ENCODE measurements at regions not wholly inside any gene's neighbourhood (a gene's known extent, or its start where the extent isn't known, plus 50 kb on each side); places are given as distances from the start of the nearest gene placed in this dataset.

- no peak for TF ChIP-seq CTCF (IDR thresholded peaks at IDR 0.05; ENCODE audit: partially characterized antibody, unreplicated experiment)
- Mint-ChIP-seq H3K36me3 (ENCODE audit: unreplicated experiment) (no peaks in the 10 kb centered on the region), H3K27me3 (ENCODE audit: unreplicated experiment) (no peaks in the 10 kb centered on the region), H3K27ac (ENCODE audit: unreplicated experiment) (no peak overlapping the region), H3K4me3 (ENCODE audit: unreplicated experiment) (no peak overlapping the region), H3K4me1 (ENCODE audit: low read depth, unreplicated experiment) (no peaks in the 10 kb centered on the region), H3K9me3 (ENCODE audit: unreplicated experiment) (no peaks in the 10 kb centered on the region)
- DNase-seq, result no peak
These were observed 903.7 kb upstream of the ADGRL3 start for GRCh38 chr4:60296386-60296785.

GRCh38 chr4:60313611-60314178 lies 886.4 kb upstream of the ADGRL3 start:
- H3K4me1 Mint-ChIP-seq (ENCODE audit: low read depth, unreplicated experiment), result no peaks in the 10 kb centered on the region
- H3K27me3 Mint-ChIP-seq (ENCODE audit: unreplicated experiment), result no peaks in the 10 kb centered on the region
- no peak overlapping the region for H3K4me3 Mint-ChIP-seq (ENCODE audit: unreplicated experiment)
- H3K9me3 Mint-ChIP-seq (ENCODE audit: unreplicated experiment), result no peaks in the 10 kb centered on the region
- no peaks in the 10 kb centered on the region for H3K36me3 Mint-ChIP-seq (ENCODE audit: unreplicated experiment)
- H3K27ac Mint-ChIP-seq (ENCODE audit: unreplicated experiment), result no peak overlapping the region
- no peak for DNase-seq
- no peak for TF ChIP-seq CTCF (IDR thresholded peaks at IDR 0.05; ENCODE audit: partially characterized antibody, unreplicated experiment)

- Mint-ChIP-seq H3K4me3 (ENCODE audit: unreplicated experiment) (no peak overlapping the region), H3K27me3 (ENCODE audit: unreplicated experiment) (no peaks in the 10 kb centered on the region), H3K4me1 (ENCODE audit: low read depth, unreplicated experiment) (no peaks in the 10 kb centered on the region), H3K36me3 (ENCODE audit: unreplicated experiment) (no peaks in the 10 kb centered on the region), H3K9me3 (ENCODE audit: unreplicated experiment) (no peaks in the 10 kb centered on the region), H3K27ac (ENCODE audit: unreplicated experiment) (no peak overlapping the region)
- TF ChIP-seq CTCF (IDR thresholded peaks at IDR 0.05; ENCODE audit: partially characterized antibody, unreplicated experiment), result no peak
- DNase-seq, result no peak
These were observed 885.7 kb upstream of the ADGRL3 start for GRCh38 chr4:60314416-60314815.

GRCh38 chr4:60315586-60315985 lies 884.5 kb upstream of the ADGRL3 start:
- no peak for DNase-seq
- Mint-ChIP-seq H3K9me3 (ENCODE audit: unreplicated experiment) (no peaks in the 10 kb centered on the region), H3K36me3 (ENCODE audit: unreplicated experiment) (no peaks in the 10 kb centered on the region), H3K4me3 (ENCODE audit: unreplicated experiment) (no peak overlapping the region), H3K4me1 (ENCODE audit: low read depth, unreplicated experiment) (no peaks in the 10 kb centered on the region), H3K27me3 (ENCODE audit: unreplicated experiment) (no peaks in the 10 kb centered on the region), H3K27ac (ENCODE audit: unreplicated experiment) (no peak overlapping the region)
- TF ChIP-seq CTCF (IDR thresholded peaks at IDR 0.05; ENCODE audit: partially characterized antibody, unreplicated experiment), result no peak

- Mint-ChIP-seq H3K4me1 (ENCODE audit: low read depth, unreplicated experiment) (no peaks in the 10 kb centered on the region), H3K4me3 (ENCODE audit: unreplicated experiment) (no peak overlapping the region), H3K9me3 (ENCODE audit: unreplicated experiment) (no peaks in the 10 kb centered on the region), H3K27ac (ENCODE audit: unreplicated experiment) (no peak overlapping the region), H3K36me3 (ENCODE audit: unreplicated experiment) (no peaks in the 10 kb centered on the region), H3K27me3 (ENCODE audit: unreplicated experiment) (no peaks in the 10 kb centered on the region)
- TF ChIP-seq CTCF (IDR thresholded peaks at IDR 0.05; ENCODE audit: partially characterized antibody, unreplicated experiment), result no peak
- no peak for DNase-seq
These were observed 873.4 kb upstream of the ADGRL3 start for GRCh38 chr4:60326735-60327134.
